HCT116 (cell line): ENCODE measurements at regions not wholly inside any gene's neighbourhood (a gene's known extent, or its start where the extent isn't known, plus 50 kb on each side); places are given as distances from the start of the nearest gene placed in this dataset.
"Not testable (repeated sequence)": the region's sequence is repeated elsewhere in the genome, so short reads cannot be mapped to it uniquely, and the experiment has no call there.

ENCODE experiments used
- ATAC-seq: fragments of 200-7000 bp; cut with Tn5 transposase; 2 replicates; pipeline ENCODE4 v1.9.1; 2020; ENCODE audit warnings: mild to moderate bottlenecking, moderate library complexity
- BruUV-seq: library from RNA; stranded (reverse); fragments of 400-500 nt; replicated peaks from 2 replicates; lab custom pipeline; 2021; lab: Mats Ljungman, UMichigan
- CTCF ChIA-PET: fragments of 300-600 bp; sonication (Branson Sonifier 250); formaldehyde crosslinking; loops from one replicate; lab custom pipeline; 2021; ENCODE audit warnings: antibody characterized with exemption; lab: Charles Lee
- POLR2A ChIA-PET: fragments of 300-600, 350-600 bp; sonication (Branson Sonifier 250); formaldehyde crosslinking; loops from one replicate; lab custom pipeline; 2021; ENCODE audit warnings: antibody characterized with exemption; lab: Charles Lee
- RAD21 ChIA-PET, 2 experiments: fragments of 300-600 bp; sonication (Branson Sonifier 250); formaldehyde crosslinking; loops; one replicate each; lab custom pipeline; 2023; ENCODE audit warnings: low total read pairs in 2 of 2; ENCODE audit not compliant: uncharacterized antibody in 2 of 2, unreplicated experiment in 2 of 2, low non-redundant PET in 1 of 2; lab: Charles Lee
- DNase-seq: peaks from one replicate; pipeline ENCODE4 v3.0.0-alpha.2; 2010; ENCODE audit warnings: low read depth, low spot score
- H2AFZ ChIP-seq: fragments of 200-600 bp; shearing (Covaris generic), sonication (generic); 2 replicates; pipeline ENCODE4 v1.6.1; 2017; ENCODE audit warnings: low read depth, mixed run types, mixed read lengths, antibody characterized with exemption, low read length; ENCODE audit not compliant: poor library complexity, severe bottlenecking
- H3K27ac ChIP-seq: 2 replicates; pipeline ENCODE4 v1.5.1; 2012; ENCODE audit warnings: low read depth, low read length
- H3K27me3 ChIP-seq: fragments of 200-600 bp; sonication (generic); 2 replicates; pipeline ENCODE4 v1.6.1; 2016; ENCODE audit warnings: mixed run types, low read length, mixed read lengths; ENCODE audit not compliant: insufficient read depth
- H3K36me3 ChIP-seq, 2 experiments: fragments of 200-500 bp in 1 of 2; fragments of 200-600 bp in 1 of 2; sonication (Bioruptor generic) in 1 of 2; sonication (generic) in 1 of 2; 2 replicates each; pipeline versions ENCODE4 v1.5.1 to v1.6.1; 2014 to 2016; ENCODE audit warnings: low read length in 2 of 2, inconsistent platforms in 1 of 2, mixed read lengths in 1 of 2, mixed run types in 1 of 2; ENCODE audit not compliant: insufficient read depth in 2 of 2, control insufficient read depth in 1 of 2
- H3K4me1 ChIP-seq, 2 experiments: fragments of 200-600 bp in 1 of 2; sonication (generic) in 1 of 2; 2 replicates each; pipeline versions ENCODE4 v1.5.1 to v1.6.1; 2012 to 2017; ENCODE audit warnings: low read length in 2 of 2, inconsistent platforms in 1 of 2, mild to moderate bottlenecking in 1 of 2, mixed read lengths in 1 of 2, mixed run types in 1 of 2, moderate library complexity in 1 of 2; ENCODE audit not compliant: insufficient read depth in 2 of 2, control insufficient read depth in 1 of 2
- H3K4me2 ChIP-seq: fragments of 200-600 bp; sonication (generic); 2 replicates; pipeline ENCODE4 v1.6.1; 2017; ENCODE audit warnings: mixed run types, low read length, mixed read lengths
- H3K4me3 ChIP-seq, 2 experiments: fragments of 200-600 bp in 1 of 2; sonication (generic) in 1 of 2; replicated peaks in 1 of 2; 2 replicates each; pipeline ENCODE4 v1.5.1; 2011 to 2016; ENCODE audit warnings: low read length in 2 of 2, control low read depth in 1 of 2, low read depth in 1 of 2, mild to moderate bottlenecking in 1 of 2, mixed read lengths in 1 of 2, mixed run types in 1 of 2
- H3K79me2 ChIP-seq: fragments of 200-600 bp; sonication (generic); 2 replicates; pipeline ENCODE4 v1.6.1; 2017; ENCODE audit warnings: mild to moderate bottlenecking, mixed run types, low read length, moderate library complexity, mixed read lengths; ENCODE audit not compliant: insufficient read depth
- H3K9ac ChIP-seq: fragments of 200-600 bp; sonication (generic); 2 replicates; pipeline ENCODE4 v1.6.1; 2016; ENCODE audit warnings: low read length, mixed read lengths
- H3K9me2 ChIP-seq: fragments of 200-600 bp; sonication (generic), shearing (Covaris generic); 2 replicates; pipeline ENCODE4 v1.6.1; 2017; ENCODE audit warnings: mixed run types, mild to moderate bottlenecking, moderate library complexity; ENCODE audit not compliant: insufficient read depth
- H3K9me3 ChIP-seq, 2 experiments: fragments of 200-500 bp in 1 of 2; fragments of 200-600 bp in 1 of 2; sonication (Bioruptor generic) in 1 of 2; sonication (generic) in 1 of 2; 2 replicates each; pipeline ENCODE4 v1.6.1; 2014 to 2017; ENCODE audit warnings: low read length in 2 of 2, mixed read lengths in 2 of 2, inconsistent platforms in 1 of 2, low read depth in 1 of 2, mild to moderate bottlenecking in 1 of 2, mixed run types in 1 of 2, moderate library complexity in 1 of 2; ENCODE audit not compliant: control insufficient read depth in 1 of 2, insufficient read depth in 1 of 2
- H4K20me1 ChIP-seq: fragments of 200-600 bp; sonication (generic), shearing (Covaris generic); 2 replicates; pipeline ENCODE4 v1.6.1; 2017; ENCODE audit warnings: mixed run types, mild to moderate bottlenecking, moderate library complexity; ENCODE audit not compliant: insufficient read depth
- CBX3 ChIP-seq: IDR thresholded peaks from 2 replicates; pipeline ENCODE4 v1.6.1; 2012; ENCODE audit warnings: low read depth
- CEBPB ChIP-seq: IDR thresholded peaks from 2 replicates; pipeline ENCODE4 v1.6.1; 2012; ENCODE audit warnings: low read depth
- ELF1 ChIP-seq: IDR thresholded peaks from 2 replicates; pipeline ENCODE4 v1.6.1; 2012; ENCODE audit warnings: low read depth, borderline replicate concordance
- EZH2phosphoT487 ChIP-seq: fragments of 200-600 bp; IDR thresholded peaks from 2 replicates; pipeline ENCODE4 v1.6.1; 2018; ENCODE audit warnings: antibody characterized with exemption, borderline replicate concordance
- FOSL1 ChIP-seq: IDR thresholded peaks from 2 replicates; pipeline ENCODE4 v1.6.1; 2012; ENCODE audit warnings: low read depth
- JUND ChIP-seq: IDR thresholded peaks from 2 replicates; pipeline ENCODE4 v1.6.1; 2012
- POLR2AphosphoS5 ChIP-seq: IDR thresholded peaks from 2 replicates; pipeline ENCODE4 v1.6.1; 2011; ENCODE audit warnings: mild to moderate bottlenecking, low read depth, low read length, moderate library complexity
- RAD21 ChIP-seq: IDR thresholded peaks from 2 replicates; pipeline ENCODE4 v1.6.1; 2012; ENCODE audit warnings: low read depth, mild to moderate bottlenecking
- SIN3A ChIP-seq: IDR thresholded peaks from 2 replicates; pipeline ENCODE4 v1.6.1; 2012; ENCODE audit warnings: low read depth
- SP1 ChIP-seq: IDR thresholded peaks from 2 replicates; pipeline ENCODE4 v1.6.1; 2012; ENCODE audit warnings: low read depth
- SRF ChIP-seq: IDR thresholded peaks from 2 replicates; pipeline ENCODE4 v1.6.1; 2012; ENCODE audit warnings: low read depth
- TCF7L2 ChIP-seq: IDR thresholded peaks from 2 replicates; pipeline ENCODE4 v1.7.0; 2011; ENCODE audit warnings: borderline replicate concordance, inconsistent platforms; ENCODE audit not compliant: insufficient read depth, insufficient read length; ENCODE audit errors: extremely low read depth
- YY1 ChIP-seq: IDR thresholded peaks from 2 replicates; pipeline ENCODE4 v1.6.1; 2011; ENCODE audit warnings: low read length, low read depth, moderate library complexity, mild to moderate bottlenecking; ENCODE audit not compliant: insufficient replicate concordance; ENCODE audit errors: extremely low read depth
- ZNF274 ChIP-seq: fragments of 200-500 bp; sonication (Bioruptor generic); IDR thresholded peaks from 2 replicates; pipeline ENCODE4 v1.6.1; 2014; ENCODE audit warnings: mild to moderate bottlenecking, low read depth, low read length, inconsistent platforms
- intact Hi-C: fragments of 100-400 bp; cut with micrococcal nuclease; formaldehyde crosslinking; loops from 2 replicates; pipeline ENCODE4 v1.10.0; 2022
- TF ChIP-seq, protein P1 (sequence below): IDR thresholded peaks from 2 replicates; pipeline ENCODE4 v1.6.1; 2012
- TF ChIP-seq, protein P2 (sequence below), 3 experiments: fragments of 200-600 bp in 1 of 3; sonication (generic) in 1 of 3; IDR thresholded peaks in 2 of 3; conservative IDR thresholded peaks in 1 of 3; 2 replicates each; pipeline ENCODE4 v1.5.1; 2012 to 2017; ENCODE audit warnings: low read depth in 2 of 3, low read length in 2 of 3, antibody characterized with exemption in 1 of 3, borderline replicate concordance in 1 of 3, control low read depth in 1 of 3, mild to moderate bottlenecking in 1 of 3, mixed read lengths in 1 of 3, mixed run types in 1 of 3, moderate library complexity in 1 of 3; ENCODE audit not compliant: insufficient read depth in 1 of 3
- TF ChIP-seq, protein P3 (sequence below): IDR thresholded peaks from 2 replicates; pipeline ENCODE4 v1.6.1; 2012
- TF ChIP-seq, protein P4 (sequence below): IDR thresholded peaks from 2 replicates; pipeline ENCODE4 v1.6.1; 2011; ENCODE audit warnings: mild to moderate bottlenecking, low read length, moderate library complexity; ENCODE audit not compliant: insufficient replicate concordance; ENCODE audit errors: extremely low read depth

DNA sequence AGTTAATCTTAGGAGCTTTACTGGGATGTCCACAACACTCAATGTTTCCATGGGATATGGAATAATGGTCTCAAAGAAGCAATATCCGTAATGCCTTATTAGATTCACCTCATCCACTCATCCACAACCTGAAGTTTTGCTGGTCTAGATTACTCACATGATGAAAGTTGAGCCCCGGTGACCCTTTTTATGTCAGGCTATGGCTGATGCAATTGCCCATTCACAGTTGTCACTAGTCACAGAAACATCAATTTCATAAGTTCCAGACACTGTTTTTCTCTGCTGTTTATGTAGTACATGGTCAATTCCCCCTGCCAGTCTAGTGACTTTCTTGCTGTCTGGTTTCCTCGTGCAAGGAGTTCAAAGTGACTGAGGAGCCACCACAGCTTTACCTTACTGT, 491.2 kb upstream of the ATXN8OS start:
- Histone ChIP-seq H3K9me2 (no peaks in the 10 kb centered on the region), H4K20me1 (no peaks in the 10 kb centered on the region), H3K4me3 (no peak overlapping the region), H3K9ac (no peak overlapping the region), H3K4me2 (no peak overlapping the region), H3K27ac (no peak overlapping the region), H3K4me1 (no peaks in the 10 kb centered on the region), H3K36me3 (no peaks in the 10 kb centered on the region), H3K27me3 (no peaks in the 10 kb centered on the region), H2AFZ (no peak overlapping the region), H3K79me2 (no peaks in the 10 kb centered on the region), H3K9me3 (no peaks in the 10 kb centered on the region)
- ChIA-PET RAD21 (no interaction called here), POLR2A (no interaction called here), CTCF (no interaction called here)
- ATAC-seq (no peak), DNase-seq (no peak)
- BruUV-seq, result no TSS peak
- intact Hi-C loops, result no loop called here
- TF ChIP-seq, protein P1, sequence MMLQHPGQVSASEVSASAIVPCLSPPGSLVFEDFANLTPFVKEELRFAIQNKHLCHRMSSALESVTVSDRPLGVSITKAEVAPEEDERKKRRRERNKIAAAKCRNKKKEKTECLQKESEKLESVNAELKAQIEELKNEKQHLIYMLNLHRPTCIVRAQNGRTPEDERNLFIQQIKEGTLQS, result no peak
- TF ChIP-seq, protein P2, sequence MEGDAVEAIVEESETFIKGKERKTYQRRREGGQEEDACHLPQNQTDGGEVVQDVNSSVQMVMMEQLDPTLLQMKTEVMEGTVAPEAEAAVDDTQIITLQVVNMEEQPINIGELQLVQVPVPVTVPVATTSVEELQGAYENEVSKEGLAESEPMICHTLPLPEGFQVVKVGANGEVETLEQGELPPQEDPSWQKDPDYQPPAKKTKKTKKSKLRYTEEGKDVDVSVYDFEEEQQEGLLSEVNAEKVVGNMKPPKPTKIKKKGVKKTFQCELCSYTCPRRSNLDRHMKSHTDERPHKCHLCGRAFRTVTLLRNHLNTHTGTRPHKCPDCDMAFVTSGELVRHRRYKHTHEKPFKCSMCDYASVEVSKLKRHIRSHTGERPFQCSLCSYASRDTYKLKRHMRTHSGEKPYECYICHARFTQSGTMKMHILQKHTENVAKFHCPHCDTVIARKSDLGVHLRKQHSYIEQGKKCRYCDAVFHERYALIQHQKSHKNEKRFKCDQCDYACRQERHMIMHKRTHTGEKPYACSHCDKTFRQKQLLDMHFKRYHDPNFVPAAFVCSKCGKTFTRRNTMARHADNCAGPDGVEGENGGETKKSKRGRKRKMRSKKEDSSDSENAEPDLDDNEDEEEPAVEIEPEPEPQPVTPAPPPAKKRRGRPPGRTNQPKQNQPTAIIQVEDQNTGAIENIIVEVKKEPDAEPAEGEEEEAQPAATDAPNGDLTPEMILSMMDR (IDR thresholded peaks at IDR 0.05 in 2 of 3, conservative IDR thresholded peaks at IDR 0.05 in 1 of 3; ENCODE audit: borderline replicate concordance in 1 of 3, insufficient read depth in 1 of 3, low read depth in 2 of 3, low read length in 2 of 3), result no peak
- TF ChIP-seq YY1, result no peak
- TF ChIP-seq EZH2phosphoT487, result no peak
- TF ChIP-seq, protein P3, sequence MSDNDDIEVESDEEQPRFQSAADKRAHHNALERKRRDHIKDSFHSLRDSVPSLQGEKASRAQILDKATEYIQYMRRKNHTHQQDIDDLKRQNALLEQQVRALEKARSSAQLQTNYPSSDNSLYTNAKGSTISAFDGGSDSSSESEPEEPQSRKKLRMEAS, result no peak
- no peak for TF ChIP-seq JUND
- no peak for TF ChIP-seq SIN3A
- no peak for TF ChIP-seq POLR2AphosphoS5
- TF ChIP-seq SRF, result no peak
- no peak for TF ChIP-seq CEBPB
- no peak for TF ChIP-seq RAD21
- TF ChIP-seq TCF7L2, result no peak
- no peak for TF ChIP-seq ELF1
- no peak for TF ChIP-seq FOSL1
- TF ChIP-seq SP1, result no peak
- no peak for TF ChIP-seq ZNF274
- no peak for TF ChIP-seq CBX3
- TF ChIP-seq, protein P4, sequence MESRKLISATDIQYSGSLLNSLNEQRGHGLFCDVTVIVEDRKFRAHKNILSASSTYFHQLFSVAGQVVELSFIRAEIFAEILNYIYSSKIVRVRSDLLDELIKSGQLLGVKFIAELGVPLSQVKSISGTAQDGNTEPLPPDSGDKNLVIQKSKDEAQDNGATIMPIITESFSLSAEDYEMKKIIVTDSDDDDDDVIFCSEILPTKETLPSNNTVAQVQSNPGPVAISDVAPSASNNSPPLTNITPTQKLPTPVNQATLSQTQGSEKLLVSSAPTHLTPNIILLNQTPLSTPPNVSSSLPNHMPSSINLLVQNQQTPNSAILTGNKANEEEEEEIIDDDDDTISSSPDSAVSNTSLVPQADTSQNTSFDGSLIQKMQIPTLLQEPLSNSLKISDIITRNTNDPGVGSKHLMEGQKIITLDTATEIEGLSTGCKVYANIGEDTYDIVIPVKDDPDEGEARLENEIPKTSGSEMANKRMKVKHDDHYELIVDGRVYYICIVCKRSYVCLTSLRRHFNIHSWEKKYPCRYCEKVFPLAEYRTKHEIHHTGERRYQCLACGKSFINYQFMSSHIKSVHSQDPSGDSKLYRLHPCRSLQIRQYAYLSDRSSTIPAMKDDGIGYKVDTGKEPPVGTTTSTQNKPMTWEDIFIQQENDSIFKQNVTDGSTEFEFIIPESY, result no peak

DNA sequence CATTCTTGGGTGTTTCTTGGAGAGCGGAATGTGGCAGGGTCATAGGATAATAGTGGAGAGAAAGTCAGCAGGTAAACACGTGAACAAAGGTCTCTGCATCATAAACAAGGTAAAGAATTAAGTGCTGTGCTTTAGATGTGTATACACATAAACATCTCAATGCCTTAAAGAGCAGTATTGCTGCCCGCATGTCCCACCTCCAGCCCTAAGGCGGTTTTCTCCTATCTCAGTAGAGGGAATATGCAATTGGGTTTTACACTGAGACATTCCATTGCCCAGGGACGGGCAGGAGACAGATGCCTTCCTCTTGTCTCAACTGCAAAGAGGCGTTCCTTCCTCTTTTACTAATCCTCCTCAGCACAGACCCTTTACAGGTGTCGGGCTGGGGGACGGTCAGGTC, 492.6 kb upstream of the ATXN8OS start:
- H3K4me1 ChIP-seq, H3K9ac ChIP-seq, H3K4me3 ChIP-seq, H3K9me3 ChIP-seq, H2AFZ ChIP-seq, H3K9me2 ChIP-seq, H3K27ac ChIP-seq, RAD21 ChIA-PET, H3K4me2 ChIP-seq, BruUV-seq, H3K27me3 ChIP-seq, H3K36me3 ChIP-seq, ATAC-seq, H3K79me2 ChIP-seq, POLR2A ChIA-PET, CTCF ChIA-PET, H4K20me1 ChIP-seq, DNase-seq, intact Hi-C loops: not testable (repeated sequence)
